Tibial nerve (tissue), 4 donors: ENCODE measurements at regions not wholly inside any gene's neighbourhood (a gene's known extent, or its start where the extent isn't known, plus 50 kb on each side); places are given as distances from the start of the nearest gene placed in this dataset.

Experiments
- DNase-seq, 2 donors: peaks; one replicate each; pipeline ENCODE4 v3.0.0-alpha.2; 2019; ENCODE audit warnings: low spot score in 2 of 2
- H3K27ac ChIP-seq, 4 donors: fragments of 200-600 bp; sonication (generic) in 3 of 4; one replicate each; pipeline ENCODE4 v1.5.1; 2017 to 2019; ENCODE audit warnings: mild to moderate bottlenecking in 1 of 4
- H3K27me3 ChIP-seq, 2 donors: fragments of 200-600 bp; sonication (generic) in 1 of 2; one replicate each; pipeline versions ENCODE4 v1.5.1 to v1.6.0; 2017 to 2019
- H3K36me3 ChIP-seq, 3 donors: fragments of 200-600 bp; sonication (generic); one replicate each; pipeline ENCODE4 v1.5.1; 2018 to 2019
- H3K4me1 ChIP-seq, 4 donors: fragments of 200-600 bp; sonication (generic) in 3 of 4; one replicate each; pipeline ENCODE4 v1.5.1; 2017 to 2019
- H3K4me3 ChIP-seq, 4 donors: fragments of 200-600 bp; sonication (generic) in 3 of 4; one replicate each; pipeline ENCODE4 v1.5.1; 2017 to 2019; ENCODE audit warnings: mild to moderate bottlenecking in 1 of 4, moderate library complexity in 1 of 4
- H3K9me3 ChIP-seq, 4 donors: fragments of 200-600 bp; sonication (generic) in 3 of 4; one replicate each; pipeline ENCODE4 v1.5.1; 2017 to 2019
- CTCF ChIP-seq, 5 experiments: fragments of 200-600 bp in 3 of 5; fragments of 450-650 bp in 2 of 5; sonication (generic) in 3 of 5; IDR thresholded peaks; one replicate each; pipeline ENCODE4 v1.5.1; 2016 to 2019; ENCODE audit warnings: antibody characterized with exemption in 5 of 5, mild to moderate bottlenecking in 3 of 5, moderate library complexity in 2 of 5
- EP300 ChIP-seq, 2 donors: sonication (generic); formaldehyde crosslinking; IDR thresholded peaks; one replicate each; pipeline ENCODE4 v1.6.1; 2017; ENCODE audit warnings: antibody characterized with exemption in 2 of 2, mild to moderate bottlenecking in 1 of 2
- POLR2A ChIP-seq, 2 donors: fragments of 450-650 bp; IDR thresholded peaks; one replicate each; pipeline ENCODE4 v1.6.1; 2017; ENCODE audit warnings: antibody characterized with exemption in 2 of 2, mild to moderate bottlenecking in 2 of 2, moderate library complexity in 2 of 2
- WGBS, 2 donors: methylation state at CpG; one replicate each; pipeline ENCODE4 v1.1.5; 2018; 5-methylcytosine and 5-hydroxymethylcytosine counted together

- TF ChIP-seq EP300 (IDR thresholded peaks at IDR 0.05), result peak in 1 of 2 donors; percentile 18
- no peak for TF ChIP-seq CTCF (IDR thresholded peaks at IDR 0.05)
- H3K9me3 ChIP-seq, result no peaks in the 10 kb centered on the region
- H3K36me3 ChIP-seq, result no peaks in the 10 kb centered on the region
- H3K4me1 ChIP-seq, result peaks cover 0 to 23% (median 5%) of the 10 kb centered on the region in 4 donors
- no peak overlapping the region for H3K4me3 ChIP-seq
- H3K27me3 ChIP-seq, result no peaks in the 10 kb centered on the region
- WGBS, 2 donors, result 55% methylated on average over 8 of the region's 8 CpGs
- DNase-seq, result no peak
- peak overlapping the region in 1 of 4 donors; percentile 53 for H3K27ac ChIP-seq
These were observed 50.6 kb upstream of the ZMYND8 start for GRCh38 chr20:47406849-47407682.

- Histone ChIP-seq H3K4me1 (peaks cover 0 to 34% (median 14%) of the 10 kb centered on the region in 4 donors), H3K27ac (peak overlapping the region in 3 of 4 donors; percentile 15 to 31 (median 22)), H3K36me3 (no peaks in the 10 kb centered on the region), H3K27me3 (no peaks in the 10 kb centered on the region), H3K9me3 (no peaks in the 10 kb centered on the region), H3K4me3 (no peak overlapping the region)
- DNase-seq, result no peak
- 41 to 56% methylated on average over 5 of the region's 5 CpGs for WGBS, 2 donors
- TF ChIP-seq POLR2A (IDR thresholded peaks at IDR 0.05) (no peak), EP300 (IDR thresholded peaks at IDR 0.05) (peak; percentile 37 to 78)
These were observed 54.7 kb upstream of the ZMYND8 start for GRCh38 chr20:47411161-47411560.

GRCh38 chr20:47412083-47412482 lies 55.6 kb upstream of the ZMYND8 start:
- H3K27me3 ChIP-seq, result no peaks in the 10 kb centered on the region
- H3K27ac ChIP-seq, result peak overlapping the region in 2 of 4 donors; percentile 15 to 22
- H3K9me3 ChIP-seq, result no peaks in the 10 kb centered on the region
- WGBS, 2 donors, result 91 to 94% methylated on average over 4 of the region's 4 CpGs
- no peak overlapping the region for H3K4me3 ChIP-seq
- DNase-seq, result no peak
- H3K36me3 ChIP-seq, result no peaks in the 10 kb centered on the region
- H3K4me1 ChIP-seq, result peaks cover 0 to 31% (median 14%) of the 10 kb centered on the region in 4 donors
- TF ChIP-seq CTCF (IDR thresholded peaks at IDR 0.05) (no peak), POLR2A (IDR thresholded peaks at IDR 0.05) (no peak), EP300 (IDR thresholded peaks at IDR 0.05) (no peak)

- peak overlapping the region in 1 of 4 donors; percentile 57 for H3K27ac ChIP-seq
- H3K9me3 ChIP-seq, result no peaks in the 10 kb centered on the region
- TF ChIP-seq EP300 (IDR thresholded peaks at IDR 0.05), result no peak
- TF ChIP-seq POLR2A (IDR thresholded peaks at IDR 0.05), result no peak
- TF ChIP-seq CTCF (IDR thresholded peaks at IDR 0.05), result no peak
- WGBS, 2 donors, result 84 to 89% methylated on average over 8 of the region's 8 CpGs
- H3K4me3 ChIP-seq, result no peak overlapping the region
- no peaks in the 10 kb centered on the region for H3K27me3 ChIP-seq
- no peak for DNase-seq
- no peaks in the 10 kb centered on the region for H3K36me3 ChIP-seq
- peaks cover 0 to 29% (median 15%) of the 10 kb centered on the region in 4 donors for H3K4me1 ChIP-seq
These were observed 56.7 kb upstream of the ZMYND8 start for GRCh38 chr20:47413189-47413588.

- 89 to 90% methylated on average over 7 of the region's 7 CpGs for WGBS, 2 donors
These were observed 61.0 kb upstream of the ZMYND8 start for GRCh38 chr20:47417245-47418068.

More at GRCh38 chr20:47417245-47418068, 61.0 kb upstream of the ZMYND8 start:
- Histone ChIP-seq H3K9me3 (no peaks in the 10 kb centered on the region), H3K4me3 (no peak overlapping the region), H3K27ac (peak overlapping the region in 1 of 4 donors; percentile 27), H3K36me3 (no peaks in the 10 kb centered on the region), H3K27me3 (no peaks in the 10 kb centered on the region), H3K4me1 (peaks cover 0 to 19% (median 5%) of the 10 kb centered on the region in 4 donors)
- DNase-seq, result no peak
- TF ChIP-seq EP300 (IDR thresholded peaks at IDR 0.05), result no peak
